Ammon's horn (tissue), 1 donor: ENCODE measurements at regions not wholly inside any gene's neighbourhood (a gene's known extent, or its start where the extent isn't known, plus 50 kb on each side); places are given as distances from the start of the nearest gene placed in this dataset.
"Not testable (repeated sequence)": the region's sequence is repeated elsewhere in the genome, so short reads cannot be mapped to it uniquely, and the experiment has no call there.

Experiments
- DNase-seq: peaks from one replicate; pipeline ENCODE4 v3.0.0-alpha.2; 2016; ENCODE audit warnings: low spot score

DNA sequence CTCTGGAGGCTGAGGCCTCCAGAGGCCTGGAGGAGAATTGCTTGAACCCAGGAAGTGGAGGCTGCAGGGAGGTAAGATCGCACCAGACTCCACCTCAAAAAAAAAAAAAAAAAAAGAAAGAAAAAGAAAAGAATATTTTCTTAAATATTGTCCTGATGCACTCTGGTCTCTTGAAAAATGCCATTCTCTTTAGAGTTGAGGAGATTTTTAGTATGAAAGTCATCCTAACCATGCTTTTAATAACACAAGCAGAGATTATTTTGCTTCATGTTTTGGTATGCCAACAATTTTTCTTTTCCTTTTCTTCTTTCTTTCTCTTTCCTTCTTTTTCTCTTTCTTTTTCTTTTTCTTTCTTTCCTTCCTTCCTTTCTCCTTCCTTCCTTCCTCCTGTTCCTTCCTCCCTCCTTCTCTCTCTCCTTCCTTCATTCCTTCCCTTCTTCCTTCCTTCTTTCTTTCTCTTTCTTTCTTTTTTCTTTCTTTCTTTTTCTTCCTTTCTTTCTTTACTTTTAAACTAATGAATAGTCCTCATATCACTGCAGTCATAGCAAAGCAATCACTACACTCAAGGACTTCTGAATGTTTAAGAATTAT is 116.9 kb upstream of the CCNH start:
- DNase-seq: no peak

DNA sequence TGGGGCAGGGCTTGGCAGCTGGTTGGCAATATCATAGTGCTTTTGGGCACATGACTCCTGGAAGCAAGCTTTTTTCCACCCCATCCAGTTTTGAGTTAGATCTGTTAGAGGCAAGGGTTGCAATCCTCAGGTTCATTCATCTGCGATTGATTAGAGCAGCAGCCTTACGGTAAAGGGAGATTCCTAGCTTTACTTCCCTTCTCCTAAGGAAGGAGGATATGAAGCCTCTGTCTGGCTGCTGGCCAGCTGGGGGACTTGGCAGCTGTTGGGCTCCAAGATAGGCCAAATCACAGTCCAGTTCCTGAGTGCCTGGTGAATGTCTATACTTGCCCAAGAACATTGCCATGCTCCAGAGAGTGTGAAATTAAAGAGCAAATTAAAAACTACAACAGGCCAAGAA is 113.4 kb upstream of the CCNH start:
- DNase-seq: no peak

DNA sequence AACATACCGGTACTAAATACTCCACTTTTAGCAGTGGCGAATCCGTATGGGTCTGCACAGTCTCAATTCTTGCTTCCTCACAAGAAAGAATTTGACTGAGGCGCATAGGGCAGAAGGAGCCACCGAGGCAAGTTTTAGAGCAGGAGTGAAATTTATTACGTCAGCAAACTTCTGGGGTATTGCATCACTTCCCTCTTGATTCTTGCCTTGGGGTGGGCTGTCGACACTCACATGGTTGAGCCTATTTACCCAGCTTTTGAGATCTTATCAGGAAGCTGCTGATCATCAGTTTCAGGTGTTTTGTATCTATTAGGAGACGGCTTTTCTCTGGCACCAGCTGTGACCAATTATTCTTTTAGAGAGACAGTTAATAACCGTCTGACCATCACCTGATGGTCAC is 111.5 kb upstream of the CCNH start:
- DNase-seq: no peak

DNA sequence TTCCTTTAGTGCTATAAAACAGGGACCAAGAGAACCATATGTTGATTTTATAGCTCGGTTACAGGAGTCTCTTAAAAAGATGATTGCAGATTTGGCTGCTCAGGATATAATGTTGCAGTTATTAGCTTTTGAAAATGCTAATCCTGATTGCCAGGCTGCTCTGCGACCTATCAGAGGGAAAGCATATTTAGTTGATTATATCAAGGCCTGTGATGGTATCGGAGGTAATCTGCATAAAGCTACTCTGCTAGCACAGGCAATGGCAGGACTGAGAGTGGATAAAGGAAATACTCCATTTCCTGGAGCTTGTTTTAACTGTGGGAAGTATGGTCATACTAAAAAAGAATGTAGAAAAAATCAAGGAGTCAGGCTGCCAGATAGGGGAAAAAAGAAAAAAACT is 99.0 kb upstream of the CCNH start:
- not testable (repeated sequence) for DNase-seq

DNA sequence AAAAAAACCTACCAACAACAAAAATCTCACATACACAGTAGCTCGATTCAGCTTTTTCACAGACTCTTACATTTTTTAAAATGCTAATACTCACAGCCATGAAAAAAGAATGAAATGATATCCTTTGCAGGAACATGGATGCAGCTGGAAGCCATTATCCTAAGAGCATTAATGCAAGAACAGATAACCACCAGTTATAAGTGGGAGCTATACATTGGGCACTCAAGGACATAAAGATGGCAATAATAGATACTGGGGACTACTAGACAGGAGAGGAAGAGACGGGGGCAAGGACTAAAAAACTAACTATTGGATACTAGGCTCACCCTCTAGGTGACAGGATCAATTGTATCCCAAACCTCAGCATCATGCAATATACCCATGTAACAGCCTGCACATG is 90.3 kb upstream of the CCNH start:
- no peak for DNase-seq

DNA sequence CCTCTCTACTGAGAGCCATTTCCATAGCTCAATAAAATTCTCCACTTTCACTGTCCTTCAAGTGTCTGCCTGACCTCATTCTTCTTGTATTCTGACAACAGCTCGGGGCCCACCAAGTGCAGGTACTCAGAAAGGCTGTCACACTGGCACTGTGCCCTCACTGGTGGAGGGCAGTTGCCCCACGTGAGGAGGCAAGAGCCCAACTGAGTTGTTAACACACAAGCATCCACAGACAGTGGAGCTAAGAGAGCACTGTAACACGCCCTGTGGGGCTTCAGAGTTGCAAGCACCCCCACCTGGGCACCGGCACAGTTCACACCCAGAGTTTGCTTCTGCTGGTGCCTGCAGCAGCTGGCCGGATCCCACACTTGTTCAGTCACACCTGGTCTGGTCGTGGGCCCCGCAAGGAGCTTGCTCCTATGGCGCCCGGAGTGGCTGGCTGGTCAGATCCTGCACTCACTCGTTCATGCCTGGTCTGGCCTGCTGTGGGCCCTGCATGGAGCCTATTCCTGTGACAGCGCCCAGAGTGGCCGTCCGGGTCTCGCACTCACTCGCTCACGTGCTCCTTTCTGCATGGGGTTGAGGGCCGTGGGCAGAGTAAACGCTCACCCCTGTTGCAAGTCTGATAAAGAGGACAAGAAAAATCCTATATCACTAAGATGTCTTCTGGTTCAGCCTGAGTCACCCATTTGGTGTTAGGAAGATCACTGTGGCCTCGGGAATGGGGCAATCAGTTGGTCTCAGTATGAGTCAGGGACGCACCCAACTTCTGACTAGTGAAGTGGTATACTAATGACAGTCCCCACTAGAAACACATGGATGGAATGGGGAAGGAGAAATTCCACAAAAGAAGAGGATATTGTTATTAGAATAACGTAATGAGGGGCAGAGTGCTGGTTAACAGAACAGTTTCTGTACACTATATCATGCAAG is 87.0 kb upstream of the CCNH start:
- no peak for DNase-seq
